IMR-90 (cell line): ENCODE measurements at regions not wholly inside any gene's neighbourhood (a gene's known extent, or its start where the extent isn't known, plus 50 kb on each side); places are given as distances from the start of the nearest gene placed in this dataset.

Experiments
- ATAC-seq: fragments of 200-7000 bp; cut with Tn5 transposase; 2 replicates; pipeline ENCODE4 v1.9.1; 2020; ENCODE audit warnings: low read depth, mild to moderate bottlenecking, moderate library complexity
- BruUV-seq: library from RNA; stranded (reverse); fragments of 400-500 nt; replicated peaks from 2 replicates; lab custom pipeline; 2021; lab: Mats Ljungman, UMichigan
- CTCF ChIA-PET: fragments of 300-600 bp; formaldehyde crosslinking; extraction: SDS; loops from one replicate; lab custom pipeline; 2021; ENCODE audit warnings: antibody characterized with exemption; lab: Yijun Ruan, JAX
- POLR2A ChIA-PET: fragments of 300-600 bp; sonication (Branson Sonifier 250); formaldehyde crosslinking; loops from one replicate; lab custom pipeline; 2022; ENCODE audit warnings: antibody characterized with exemption; ENCODE audit not compliant: unreplicated experiment; lab: Charles Lee
- DNase-seq: peaks from one replicate; pipeline ENCODE4 v3.0.0; 2013
- H2AFZ ChIP-seq: replicated peaks from 2 replicates; pipeline ENCODE3; 2013; ENCODE audit warnings: low read length, mild to moderate bottlenecking; ENCODE audit not compliant: poor library complexity
- H2AK5ac ChIP-seq: 2 replicates; pipeline ENCODE4 v1.6.1; 2013; ENCODE audit warnings: low read depth, low read length, inconsistent platforms
- H2AK9ac ChIP-seq: replicated peaks from 2 replicates; pipeline ENCODE3; 2013; ENCODE audit warnings: mild to moderate bottlenecking, low read depth, low read length, moderate library complexity; ENCODE audit not compliant: poor library complexity
- H2BK120ac ChIP-seq: 2 replicates; pipeline ENCODE4 v1.6.1; 2013; ENCODE audit warnings: low read depth, low read length, inconsistent platforms
- H2BK15ac ChIP-seq: 3 replicates; pipeline ENCODE4 v1.6.1; 2013; ENCODE audit warnings: low read depth, low read length, inconsistent platforms
- H2BK20ac ChIP-seq: 2 replicates; pipeline ENCODE4 v1.6.1; 2013; ENCODE audit warnings: low read depth, mild to moderate bottlenecking, inconsistent platforms, low read length, moderate library complexity
- H2BK5ac ChIP-seq: 2 replicates; pipeline ENCODE4 v1.6.1; 2013; ENCODE audit warnings: mild to moderate bottlenecking, low read depth, low read length, inconsistent platforms; ENCODE audit not compliant: poor library complexity, severe bottlenecking
- H3K14ac ChIP-seq: replicated peaks from 2 replicates; pipeline ENCODE4 v1.6.1; 2013; ENCODE audit warnings: low read depth, low read length, inconsistent platforms
- H3K18ac ChIP-seq: 2 replicates; pipeline ENCODE4 v1.6.1; 2013; ENCODE audit warnings: low read depth, low read length, control low read depth
- H3K23ac ChIP-seq: 2 replicates; pipeline ENCODE4 v1.6.1; 2013; ENCODE audit warnings: low read depth, low read length, inconsistent platforms
- H3K27ac ChIP-seq: 2 replicates; pipeline ENCODE4 v1.5.1; 2013; ENCODE audit warnings: mild to moderate bottlenecking, control low read depth, low read length; ENCODE audit not compliant: insufficient read depth
- H3K27me3 ChIP-seq: 2 replicates; pipeline ENCODE4 v1.6.1; 2013; ENCODE audit warnings: low read length; ENCODE audit not compliant: control insufficient read depth, insufficient read depth
- H3K36me3 ChIP-seq: 2 replicates; pipeline ENCODE4 v1.6.1; 2013; ENCODE audit warnings: low read length, mixed read lengths; ENCODE audit not compliant: control insufficient read depth, insufficient read depth
- H3K4ac ChIP-seq: 2 replicates; pipeline ENCODE4 v1.6.1; 2013; ENCODE audit warnings: low read depth, low read length, inconsistent platforms
- H3K4me1 ChIP-seq: 2 replicates; pipeline ENCODE4 v1.6.1; 2013; ENCODE audit warnings: low read length, mixed read lengths; ENCODE audit not compliant: control insufficient read depth, insufficient read depth
- H3K4me2 ChIP-seq: 2 replicates; pipeline ENCODE4 v1.6.1; 2013; ENCODE audit warnings: low read depth, mild to moderate bottlenecking, control low read depth, low read length, moderate library complexity
- H3K4me3 ChIP-seq: 2 replicates; pipeline ENCODE4 v1.5.1; 2013; ENCODE audit warnings: low read depth, mild to moderate bottlenecking, control low read depth, low read length, moderate library complexity; ENCODE audit not compliant: insufficient read depth
- H3K56ac ChIP-seq: 2 replicates; pipeline ENCODE4 v1.6.1; 2013; ENCODE audit warnings: low read length, inconsistent platforms; ENCODE audit not compliant: insufficient read depth; ENCODE audit errors: extremely low read depth
- H3K79me1 ChIP-seq, 2 experiments: 2 replicates each; pipeline ENCODE4 v1.6.1; 2013; ENCODE audit warnings: low read length in 2 of 2, inconsistent platforms in 1 of 2, low read depth in 1 of 2
- H3K9ac ChIP-seq: 2 replicates; pipeline ENCODE4 v1.6.1; 2013; ENCODE audit warnings: low read depth, low read length, control low read depth
- H3K9me1 ChIP-seq: 2 replicates; pipeline ENCODE4 v1.6.1; 2013; ENCODE audit warnings: low read length, inconsistent platforms; ENCODE audit not compliant: insufficient read depth
- H3K9me3 ChIP-seq: 2 replicates; pipeline ENCODE4 v1.6.1; 2013; ENCODE audit warnings: low read length; ENCODE audit not compliant: control insufficient read depth, insufficient read depth
- H4K20me1 ChIP-seq: 2 replicates; pipeline ENCODE4 v1.6.1; 2013; ENCODE audit warnings: low read length, inconsistent platforms; ENCODE audit not compliant: insufficient read depth
- H4K5ac ChIP-seq: 2 replicates; pipeline ENCODE4 v1.6.1; 2013; ENCODE audit warnings: mild to moderate bottlenecking, low read depth, low read length, control low read depth
- H4K8ac ChIP-seq, 2 experiments: 2 replicates each; pipeline ENCODE4 v1.6.1; 2013; ENCODE audit warnings: low read depth in 2 of 2, low read length in 2 of 2, control low read depth in 1 of 2, inconsistent platforms in 1 of 2
- H4K91ac ChIP-seq: 2 replicates; pipeline ENCODE4 v1.6.1; 2013; ENCODE audit warnings: low read depth, low read length, inconsistent platforms; ENCODE audit not compliant: insufficient read depth
- MAZ ChIP-seq: IDR thresholded peaks from 2 replicates; pipeline ENCODE4 v1.6.1; 2012; ENCODE audit warnings: low read depth, mild to moderate bottlenecking, low read length, improper control_type of control experiment, moderate library complexity, borderline replicate concordance
- MXI1 ChIP-seq: IDR thresholded peaks from 2 replicates; pipeline ENCODE4 v1.6.1; 2012; ENCODE audit warnings: low read depth, mild to moderate bottlenecking, low read length, moderate library complexity, borderline replicate concordance
- WGBS, 2 experiments: methylation state at CpG; one replicate each; pipeline versions ENCODE4 v1.1.5 to v1.1.7; 2013; ENCODE audit warnings: missing lambda C conversion rate in 2 of 2; ENCODE audit not compliant: insufficient read length in 1 of 2; ENCODE audit errors: extremely low coverage in 2 of 2; 5-methylcytosine and 5-hydroxymethylcytosine counted together
- dilution Hi-C: fragments of 300-500 bp; cut with HindIII; formaldehyde crosslinking; loops from one replicate; pipeline ENCODE4 v1.14.3; 2018; ENCODE audit warnings: low sequenced_read_pairs; ENCODE audit not compliant: unreplicated experiment
- in situ Hi-C: fragments of 300-500 bp; cut with MboI; formaldehyde crosslinking; loops from 3 replicates; pipeline ENCODE4 v1.14.3; 2019; ENCODE audit warnings: low sequenced_read_pairs, inconsistent platforms, mixed read lengths
- intact Hi-C: fragments of 100-400 bp; cut with micrococcal nuclease; formaldehyde crosslinking; loops from 2 replicates; pipeline ENCODE4 v1.10.0; 2022
- TF ChIP-seq, protein P1 (sequence below): conservative IDR thresholded peaks from 2 replicates; pipeline ENCODE4 v1.5.1; 2012; ENCODE audit warnings: mild to moderate bottlenecking, low read depth, low read length, improper control_type of control experiment

DNA sequence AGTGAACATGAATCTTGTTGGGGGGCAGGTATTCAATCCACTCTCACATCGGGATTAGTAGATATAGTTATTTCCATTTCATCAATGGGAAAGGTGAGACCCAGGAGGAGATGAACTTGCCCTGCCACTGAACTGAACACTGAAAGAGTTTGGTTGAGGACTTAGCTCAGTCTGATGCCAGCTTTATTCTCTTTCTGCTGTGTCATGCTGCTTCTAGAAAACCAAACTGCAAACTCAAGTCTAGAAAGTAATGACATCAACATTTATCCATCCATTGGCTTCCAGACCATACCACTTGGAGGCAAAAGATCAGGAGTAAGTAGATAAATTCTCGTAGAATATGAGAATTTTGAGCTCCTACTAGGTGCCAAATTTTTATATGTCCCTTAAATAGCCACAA, 288.0 kb upstream of the CTNNB1 start:
- Histone ChIP-seq H3K9me3 (peaks cover 6% of the 10 kb centered on the region; the same call in 1 of the 2 replicates), H4K91ac (no peak overlapping the region), H3K27ac (no peak overlapping the region), H3K36me3 (no peaks in the 10 kb centered on the region), H4K8ac (no peak overlapping the region), H3K9me1 (no peaks in the 10 kb centered on the region), H4K5ac (no peak overlapping the region), H3K23ac (no peak overlapping the region), H3K4ac (no peak overlapping the region), H2AFZ (no peak overlapping the region), H3K27me3 (no peaks in the 10 kb centered on the region), H2AK9ac (no peak overlapping the region), H3K56ac (no peak overlapping the region), H2BK15ac (no peak overlapping the region), H2BK5ac (no peak overlapping the region), H3K4me2 (no peak overlapping the region), H3K4me1 (no peaks in the 10 kb centered on the region), H3K14ac (no peak overlapping the region), H2AK5ac (no peak overlapping the region), H3K9ac (no peak overlapping the region), H3K4me3 (no peak overlapping the region), H4K20me1 (no peaks in the 10 kb centered on the region), H3K79me1 (no peaks in the 10 kb centered on the region), H2BK120ac (no peak overlapping the region), H2BK20ac (no peak overlapping the region), H3K18ac (no peak overlapping the region)
- DNase-seq (no peak), ATAC-seq (no peak)
- TF ChIP-seq MAZ (no peak), MXI1 (no peak)
- TF ChIP-seq, protein P1, sequence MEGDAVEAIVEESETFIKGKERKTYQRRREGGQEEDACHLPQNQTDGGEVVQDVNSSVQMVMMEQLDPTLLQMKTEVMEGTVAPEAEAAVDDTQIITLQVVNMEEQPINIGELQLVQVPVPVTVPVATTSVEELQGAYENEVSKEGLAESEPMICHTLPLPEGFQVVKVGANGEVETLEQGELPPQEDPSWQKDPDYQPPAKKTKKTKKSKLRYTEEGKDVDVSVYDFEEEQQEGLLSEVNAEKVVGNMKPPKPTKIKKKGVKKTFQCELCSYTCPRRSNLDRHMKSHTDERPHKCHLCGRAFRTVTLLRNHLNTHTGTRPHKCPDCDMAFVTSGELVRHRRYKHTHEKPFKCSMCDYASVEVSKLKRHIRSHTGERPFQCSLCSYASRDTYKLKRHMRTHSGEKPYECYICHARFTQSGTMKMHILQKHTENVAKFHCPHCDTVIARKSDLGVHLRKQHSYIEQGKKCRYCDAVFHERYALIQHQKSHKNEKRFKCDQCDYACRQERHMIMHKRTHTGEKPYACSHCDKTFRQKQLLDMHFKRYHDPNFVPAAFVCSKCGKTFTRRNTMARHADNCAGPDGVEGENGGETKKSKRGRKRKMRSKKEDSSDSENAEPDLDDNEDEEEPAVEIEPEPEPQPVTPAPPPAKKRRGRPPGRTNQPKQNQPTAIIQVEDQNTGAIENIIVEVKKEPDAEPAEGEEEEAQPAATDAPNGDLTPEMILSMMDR: no peak
- dilution Hi-C loops (no loop called here), intact Hi-C loops (no loop called here), in situ Hi-C loops (no loop called here)
- POLR2A ChIA-PET: no interaction called here
- WGBS, 2 experiments: no CpG with 5 or more reads among the region's 2 CpGs
- CTCF ChIA-PET: no interaction called here
- no TSS peak for BruUV-seq
